B cell (primary cell): ENCODE measurements at regions not wholly inside any gene's neighbourhood (a gene's known extent, or its start where the extent isn't known, plus 50 kb on each side); places are given as distances from the start of the nearest gene placed in this dataset.

ENCODE experiments used
- ATAC-seq: fragments of 200-7000 bp; cut with Tn5 transposase; one replicate; pipeline ENCODE4 v1.10.0; 2021; ENCODE audit warnings: low read depth, mild to moderate bottlenecking, moderate number of reproducible peaks, moderate library complexity
- CTCF ChIA-PET: fragments of 350-600 bp; sonication (Branson Sonifier 250); formaldehyde crosslinking; loops from one replicate; lab custom pipeline; 2021; ENCODE audit warnings: antibody characterized with exemption, inconsistent platforms; lab: Charles Lee
- POLR2A ChIA-PET: fragments of 350-600 bp; sonication (Branson Sonifier 250); formaldehyde crosslinking; loops from one replicate; lab custom pipeline; 2021; ENCODE audit warnings: antibody characterized with exemption; lab: Charles Lee
- DNase-seq: peaks from one replicate; pipeline ENCODE4 v3.0.0; 2013
- H2AFZ ChIP-seq: 2 replicates; pipeline ENCODE4 v1.6.1; 2012; ENCODE audit warnings: mild to moderate bottlenecking, low read depth, low read length; ENCODE audit not compliant: insufficient read depth, poor library complexity, severe bottlenecking
- H3K27ac ChIP-seq, 2 donors: 1 replicate in 1 of 2; 2 replicates in 1 of 2; pipeline ENCODE4 v1.5.1; 2012 to 2013; ENCODE audit warnings: low read length in 2 of 2, mild to moderate bottlenecking in 2 of 2, moderate library complexity in 1 of 2
- H3K27me3 ChIP-seq, 4 experiments: fragments of 200-600 bp in 1 of 4; sonication (generic) in 1 of 4; replicated peaks in 1 of 4; 1 replicate in 2 of 4; 2 replicates in 2 of 4; pipeline versions ENCODE4 v1.6.1 to v1.7.0; 2013 to 2016; ENCODE audit warnings: low read length in 3 of 4, mild to moderate bottlenecking in 2 of 4, mixed read lengths in 1 of 4, moderate library complexity in 1 of 4; ENCODE audit not compliant: insufficient read depth in 4 of 4, control insufficient read depth in 3 of 4; ENCODE audit errors: control extremely low read depth in 1 of 4
- H3K36me3 ChIP-seq, 2 experiments: replicated peaks in 1 of 2; 1 replicate in 1 of 2; 2 replicates in 1 of 2; pipeline versions ENCODE4 v1.6.1 to v1.7.1; 2013; ENCODE audit warnings: low read length in 1 of 2; ENCODE audit not compliant: insufficient read depth in 2 of 2, control insufficient read depth in 1 of 2; ENCODE audit errors: control extremely low read depth in 1 of 2, extremely low read depth in 1 of 2
- H3K4me1 ChIP-seq, 2 donors: fragments of 200-600 bp in 1 of 2; sonication (generic) in 1 of 2; 1 replicate in 1 of 2; 2 replicates in 1 of 2; pipeline versions ENCODE4 v1.5.1 to v1.6.1; 2013 to 2017; ENCODE audit warnings: low read length in 2 of 2; ENCODE audit not compliant: control insufficient read depth in 2 of 2, insufficient read depth in 2 of 2
- H3K4me2 ChIP-seq: replicated peaks from 2 replicates; pipeline ENCODE3; 2012; ENCODE audit warnings: mild to moderate bottlenecking, low read depth, low read length; ENCODE audit not compliant: poor library complexity, severe bottlenecking
- H3K4me3 ChIP-seq, 5 experiments: fragments of 200-600 bp in 1 of 5; sonication (generic) in 1 of 5; 1 replicate in 3 of 5; 2 replicates in 2 of 5; pipeline versions ENCODE4 v1.5.1 to v1.7.0; 2011 to 2016; ENCODE audit warnings: low read length in 4 of 5, mild to moderate bottlenecking in 4 of 5, low read depth in 2 of 5, control low read depth in 1 of 5, moderate library complexity in 1 of 5; ENCODE audit not compliant: insufficient read depth in 1 of 5; ENCODE audit errors: control extremely low read depth in 1 of 5, extremely low read depth in 1 of 5
- H3K79me2 ChIP-seq: fragments of 200-600 bp; sonication (generic); one replicate; pipeline ENCODE4 v1.6.0; 2016; ENCODE audit warnings: low read length; ENCODE audit not compliant: control insufficient read depth, insufficient read depth
- H3K9ac ChIP-seq: fragments of 200-600 bp; sonication (generic); 2 replicates; pipeline ENCODE4 v1.6.1; 2017; ENCODE audit warnings: mild to moderate bottlenecking, low read length, moderate library complexity
- H3K9me3 ChIP-seq, 3 donors: one replicate each; pipeline versions ENCODE4 v1.6.1 to v1.7.1; 2013; ENCODE audit warnings: low read length in 2 of 3; ENCODE audit not compliant: control insufficient read depth in 2 of 3, insufficient read depth in 1 of 3; ENCODE audit errors: control extremely low read depth in 1 of 3
- H4K20me1 ChIP-seq: 2 replicates; pipeline ENCODE4 v1.6.0; 2012; ENCODE audit warnings: mild to moderate bottlenecking, low read length; ENCODE audit not compliant: insufficient read depth, control insufficient read depth, poor library complexity, severe bottlenecking
- H3K27ac Mint-ChIP-seq: one replicate; pipeline ENCODE4 v1.8.0; 2021; ENCODE audit warnings: mixed read lengths
- H3K27me3 Mint-ChIP-seq: one replicate; pipeline ENCODE4 v1.8.0; 2021; ENCODE audit warnings: mixed read lengths
- H3K4me1 Mint-ChIP-seq: one replicate; pipeline ENCODE4 v1.8.0; 2021; ENCODE audit warnings: mixed read lengths
- H3K4me3 Mint-ChIP-seq: one replicate; pipeline ENCODE4 v1.8.0; 2021; ENCODE audit warnings: mixed read lengths
- H3K9me3 Mint-ChIP-seq: one replicate; pipeline ENCODE4 v1.8.0; 2022; ENCODE audit warnings: mixed read lengths; ENCODE audit not compliant: insufficient read depth
- CTCF ChIP-seq: fragments of 200-600 bp; IDR thresholded peaks from one replicate; pipeline ENCODE4 v1.8.0; 2022; ENCODE audit warnings: antibody characterized with exemption, mild to moderate bottlenecking
- EZH2 ChIP-seq: IDR thresholded peaks from 2 replicates; pipeline ENCODE4 v1.6.1; 2012; ENCODE audit warnings: borderline replicate concordance, low read depth, mild to moderate bottlenecking, moderate library complexity, low read length; ENCODE audit not compliant: insufficient read depth, poor library complexity, severe bottlenecking
- WGBS: methylation state at CpG from one replicate; pipeline ENCODE4 v1.1.5; 2013; ENCODE audit warnings: missing lambda C conversion rate; ENCODE audit not compliant: insufficient coverage; 5-methylcytosine and 5-hydroxymethylcytosine counted together
- intact Hi-C: fragments of 100-400 bp; cut with micrococcal nuclease; formaldehyde crosslinking; loops from one replicate; pipeline ENCODE4 v1.10.0; 2022

- Histone ChIP-seq H3K9me3 (no peaks in the 10 kb centered on the region), H3K4me1 (peaks cover 10 to 11% of the 10 kb centered on the region in 2 donors), H3K79me2 (no peaks in the 10 kb centered on the region), H4K20me1 (no peaks in the 10 kb centered on the region), H3K4me3 (no peak overlapping the region), H3K4me2 (no peak overlapping the region), H3K27me3 (no peaks in the 10 kb centered on the region), H3K27ac (no peak overlapping the region), H3K36me3 (no peaks in the 10 kb centered on the region), H2AFZ (no peak overlapping the region), H3K9ac (no peak overlapping the region)
- CTCF ChIA-PET: no interaction called here
- no peak overlapping the region for H3K27ac Mint-ChIP-seq
- no peaks in the 10 kb centered on the region for H3K9me3 Mint-ChIP-seq
- peaks cover 12% of the 10 kb centered on the region for H3K4me1 Mint-ChIP-seq
- intact Hi-C loops: no loop called here
- DNase-seq (no peak), ATAC-seq (no peak)
- TF ChIP-seq EZH2 (no peak), CTCF (no peak)
- WGBS: 86% methylated on average over 3 of the region's 5 CpGs
- POLR2A ChIA-PET: no interaction called here
- H3K4me3 Mint-ChIP-seq: no peak overlapping the region
- H3K27me3 Mint-ChIP-seq: peaks cover 7% of the 10 kb centered on the region
Measured at GRCh38 chr10:30791197-30791611, 161.7 kb upstream of the LYZL2 start.

GRCh38 chr10:30789806-30790205 is 160.3 kb upstream of the LYZL2 start:
- H3K9ac ChIP-seq: no peak overlapping the region
- CTCF ChIA-PET: no interaction called here
- H3K4me1 Mint-ChIP-seq: peaks cover 13% of the 10 kb centered on the region
- peaks cover 7% of the 10 kb centered on the region for H3K27me3 Mint-ChIP-seq
- H4K20me1 ChIP-seq: no peaks in the 10 kb centered on the region
- no peak overlapping the region for H2AFZ ChIP-seq
- no peak for ATAC-seq
- H3K4me1 ChIP-seq: peaks cover 11 to 15% of the 10 kb centered on the region in 2 donors
- peaks cover 0 to 11% (median 4%) of the 10 kb centered on the region in 4 experiments for H3K27me3 ChIP-seq
- H3K36me3 ChIP-seq: no peaks in the 10 kb centered on the region
- DNase-seq: no peak
- intact Hi-C loops: no loop called here
- no peak for TF ChIP-seq CTCF
- no peak for TF ChIP-seq EZH2
- H3K79me2 ChIP-seq: no peaks in the 10 kb centered on the region
- H3K27ac Mint-ChIP-seq: no peak overlapping the region
- WGBS: 96% methylated on average over 8 of the region's 10 CpGs
- POLR2A ChIA-PET: no interaction called here
- no peaks in the 10 kb centered on the region for H3K9me3 Mint-ChIP-seq
- H3K4me3 ChIP-seq: no peak overlapping the region
- H3K4me3 Mint-ChIP-seq: no peak overlapping the region
- no peak overlapping the region for H3K27ac ChIP-seq
- H3K4me2 ChIP-seq: no peak overlapping the region
- no peaks in the 10 kb centered on the region for H3K9me3 ChIP-seq
